ENCODE measurements at regions not wholly inside any gene's neighbourhood (a gene's known extent, or its start where the extent isn't known, plus 50 kb on each side); places are given as distances from the start of the nearest gene placed in this dataset.

GRCh38 chr9:86713470-86713869, 233.8 kb downstream of the GAS1 start:
- Histone ChIP-seq H3K79me2 (ENCODE audit: control insufficient read depth, insufficient read depth, low read length) (no peaks in the 10 kb centered on the region), H2AFZ (ENCODE audit: low read length) (no peak overlapping the region), H3K9me3 (ENCODE audit: control insufficient read depth, insufficient read depth, low read depth, low read length) (no peaks in the 10 kb centered on the region), H3K4me2 (ENCODE audit: extremely low read depth, insufficient read depth, low read length) (no peak overlapping the region), H3K9ac (ENCODE audit: insufficient read depth, low read length) (no peak overlapping the region), H3K36me3 (ENCODE audit: control insufficient read depth, insufficient read depth, low read length) (no peaks in the 10 kb centered on the region), H3K4me1 (ENCODE audit: control insufficient read depth, extremely low read depth, insufficient read depth, low read length) (peaks cover 4% of the 10 kb centered on the region), H3K27ac (ENCODE audit: insufficient read depth, low read length) (peak overlapping the region; percentile 24), H4K20me1 (ENCODE audit: control insufficient read depth, extremely low read depth, insufficient read depth, low read length) (no peaks in the 10 kb centered on the region), H3K4me3 (replicated peaks in 1 of 4; ENCODE audit: control extremely low read depth in 1 of 4, insufficient read depth in 1 of 4, low read depth in 3 of 4, low read length in 4 of 4) (no peak overlapping the region), H3K27me3 (ENCODE audit: control insufficient read depth, insufficient read depth, low read length) (no peaks in the 10 kb centered on the region)
- peak; percentile 51 to 90 for DNase-seq (ENCODE audit: low read depth in 2 of 2)
- TF ChIP-seq CTCF (conservative IDR thresholded peaks at IDR 0.05 in 1 of 2, IDR thresholded peaks at IDR 0.05 in 1 of 2; ENCODE audit: low read depth in 1 of 2, low read length in 2 of 2) (no peak), EZH2 (IDR thresholded peaks at IDR 0.05; ENCODE audit: low read length, missing control alignments) (no peak)

- no peaks in the 10 kb centered on the region for H3K36me3 ChIP-seq (ENCODE audit: control insufficient read depth, insufficient read depth, low read length)
- H3K79me2 ChIP-seq (ENCODE audit: control insufficient read depth, insufficient read depth, low read length): no peaks in the 10 kb centered on the region
- no peak overlapping the region for H3K4me2 ChIP-seq (ENCODE audit: extremely low read depth, insufficient read depth, low read length)
- H4K20me1 ChIP-seq (ENCODE audit: control insufficient read depth, extremely low read depth, insufficient read depth, low read length): no peaks in the 10 kb centered on the region
- no peaks in the 10 kb centered on the region for H3K9me3 ChIP-seq (ENCODE audit: control insufficient read depth, insufficient read depth, low read depth, low read length)
- no peak overlapping the region for H3K4me3 ChIP-seq (replicated peaks in 1 of 4; ENCODE audit: control extremely low read depth in 1 of 4, insufficient read depth in 1 of 4, low read depth in 3 of 4, low read length in 4 of 4)
- H3K4me1 ChIP-seq (ENCODE audit: control insufficient read depth, extremely low read depth, insufficient read depth, low read length): peaks cover 4% of the 10 kb centered on the region
- no peak overlapping the region for H3K9ac ChIP-seq (ENCODE audit: insufficient read depth, low read length)
- H3K27ac ChIP-seq (ENCODE audit: insufficient read depth, low read length): no peak overlapping the region
- no peaks in the 10 kb centered on the region for H3K27me3 ChIP-seq (ENCODE audit: control insufficient read depth, insufficient read depth, low read length)
- TF ChIP-seq EZH2 (IDR thresholded peaks at IDR 0.05; ENCODE audit: low read length, missing control alignments) (no peak), CTCF (conservative IDR thresholded peaks at IDR 0.05 in 1 of 2, IDR thresholded peaks at IDR 0.05 in 1 of 2; ENCODE audit: low read depth in 1 of 2, low read length in 2 of 2) (no peak)
- no peak overlapping the region for H2AFZ ChIP-seq (ENCODE audit: low read length)
- no peak for DNase-seq (ENCODE audit: low read depth in 2 of 2)
Measured at GRCh38 chr9:86708918-86709835, 238.1 kb downstream of the GAS1 start.

GRCh38 chr9:86707932-86708510, 239.3 kb downstream of the GAS1 start:
- Histone ChIP-seq H3K4me3 (replicated peaks in 1 of 4; ENCODE audit: control extremely low read depth in 1 of 4, insufficient read depth in 1 of 4, low read depth in 3 of 4, low read length in 4 of 4) (no peak overlapping the region), H3K9me3 (ENCODE audit: control insufficient read depth, insufficient read depth, low read depth, low read length) (no peaks in the 10 kb centered on the region), H3K79me2 (ENCODE audit: control insufficient read depth, insufficient read depth, low read length) (no peaks in the 10 kb centered on the region), H3K4me1 (ENCODE audit: control insufficient read depth, extremely low read depth, insufficient read depth, low read length) (no peaks in the 10 kb centered on the region), H3K27me3 (ENCODE audit: control insufficient read depth, insufficient read depth, low read length) (no peaks in the 10 kb centered on the region), H2AFZ (ENCODE audit: low read length) (no peak overlapping the region), H3K9ac (ENCODE audit: insufficient read depth, low read length) (no peak overlapping the region), H3K27ac (ENCODE audit: insufficient read depth, low read length) (no peak overlapping the region), H3K4me2 (ENCODE audit: extremely low read depth, insufficient read depth, low read length) (no peak overlapping the region), H4K20me1 (ENCODE audit: control insufficient read depth, extremely low read depth, insufficient read depth, low read length) (no peaks in the 10 kb centered on the region), H3K36me3 (ENCODE audit: control insufficient read depth, insufficient read depth, low read length) (no peaks in the 10 kb centered on the region)
- DNase-seq (ENCODE audit: low read depth in 2 of 2): no peak
- TF ChIP-seq CTCF (conservative IDR thresholded peaks at IDR 0.05 in 1 of 2, IDR thresholded peaks at IDR 0.05 in 1 of 2; ENCODE audit: low read depth in 1 of 2, low read length in 2 of 2) (no peak), EZH2 (IDR thresholded peaks at IDR 0.05; ENCODE audit: low read length, missing control alignments) (no peak)

Measured in fibroblast of lung (primary cell).